Coronary artery (tissue), 2 donors: ENCODE measurements at regions not wholly inside any gene's neighbourhood (a gene's known extent, or its start where the extent isn't known, plus 50 kb on each side); places are given as distances from the start of the nearest gene placed in this dataset.

ENCODE experiments used
- DNase-seq: peaks from one replicate; pipeline ENCODE4 v3.0.0-alpha.2; 2017; ENCODE audit warnings: low spot score
- H3K27ac ChIP-seq, 2 donors: fragments of 200-600 bp; sonication (generic); one replicate each; pipeline ENCODE4 v1.5.1; 2016 to 2019
- H3K4me3 ChIP-seq: fragments of 200-600 bp; sonication (generic); 2 replicates; pipeline ENCODE4 v1.5.1; 2016; ENCODE audit warnings: mild to moderate bottlenecking, moderate library complexity
- TF ChIP-seq, protein P1 (sequence below): fragments of 200-600 bp; sonication (generic); IDR thresholded peaks from one replicate; pipeline ENCODE4 v1.5.1; 2019; ENCODE audit warnings: antibody characterized with exemption

- Histone ChIP-seq H3K4me3 (no peak overlapping the region), H3K27ac (no peak overlapping the region)
- DNase-seq, result no peak
- TF ChIP-seq, protein P1, sequence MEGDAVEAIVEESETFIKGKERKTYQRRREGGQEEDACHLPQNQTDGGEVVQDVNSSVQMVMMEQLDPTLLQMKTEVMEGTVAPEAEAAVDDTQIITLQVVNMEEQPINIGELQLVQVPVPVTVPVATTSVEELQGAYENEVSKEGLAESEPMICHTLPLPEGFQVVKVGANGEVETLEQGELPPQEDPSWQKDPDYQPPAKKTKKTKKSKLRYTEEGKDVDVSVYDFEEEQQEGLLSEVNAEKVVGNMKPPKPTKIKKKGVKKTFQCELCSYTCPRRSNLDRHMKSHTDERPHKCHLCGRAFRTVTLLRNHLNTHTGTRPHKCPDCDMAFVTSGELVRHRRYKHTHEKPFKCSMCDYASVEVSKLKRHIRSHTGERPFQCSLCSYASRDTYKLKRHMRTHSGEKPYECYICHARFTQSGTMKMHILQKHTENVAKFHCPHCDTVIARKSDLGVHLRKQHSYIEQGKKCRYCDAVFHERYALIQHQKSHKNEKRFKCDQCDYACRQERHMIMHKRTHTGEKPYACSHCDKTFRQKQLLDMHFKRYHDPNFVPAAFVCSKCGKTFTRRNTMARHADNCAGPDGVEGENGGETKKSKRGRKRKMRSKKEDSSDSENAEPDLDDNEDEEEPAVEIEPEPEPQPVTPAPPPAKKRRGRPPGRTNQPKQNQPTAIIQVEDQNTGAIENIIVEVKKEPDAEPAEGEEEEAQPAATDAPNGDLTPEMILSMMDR, result no peak
These were observed 183.3 kb upstream of the LRRC3B start for GRCh38 chr3:26438981-26439884.

GRCh38 chr3:26449996-26450395 lies 172.6 kb upstream of the LRRC3B start:
- H3K27ac ChIP-seq, result no peak overlapping the region
- H3K4me3 ChIP-seq, result no peak overlapping the region
- no peak for DNase-seq
- TF ChIP-seq, protein P1, result no peak

DNA sequence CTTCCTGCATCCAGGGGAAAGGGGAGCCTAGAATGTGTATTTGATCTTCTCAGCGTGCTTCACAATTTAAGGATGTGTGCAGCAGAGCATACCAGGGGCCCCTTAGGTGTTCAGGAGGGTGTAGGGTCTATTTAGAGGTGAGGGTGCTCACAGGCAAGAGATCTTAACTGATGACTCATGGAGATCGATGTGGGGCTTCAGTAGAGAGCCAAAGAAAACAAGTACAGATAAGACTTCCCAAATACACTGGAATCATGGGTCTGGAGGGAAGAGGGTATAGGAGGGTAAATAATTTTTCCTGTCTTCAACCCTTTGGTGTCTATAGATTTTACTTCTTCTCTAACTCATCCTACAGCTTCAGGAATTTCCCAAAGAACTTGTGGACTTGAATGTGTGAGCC lies 170.2 kb upstream of the LRRC3B start:
- Histone ChIP-seq H3K27ac (no peak overlapping the region), H3K4me3 (no peak overlapping the region)
- no peak for DNase-seq
- TF ChIP-seq, protein P1, result no peak

GRCh38 chr3:26460985-26461384 lies 161.6 kb upstream of the LRRC3B start:
- TF ChIP-seq, protein P1, result no peak
- Histone ChIP-seq H3K27ac (no peak overlapping the region), H3K4me3 (no peak overlapping the region)
- DNase-seq, result no peak

DNA sequence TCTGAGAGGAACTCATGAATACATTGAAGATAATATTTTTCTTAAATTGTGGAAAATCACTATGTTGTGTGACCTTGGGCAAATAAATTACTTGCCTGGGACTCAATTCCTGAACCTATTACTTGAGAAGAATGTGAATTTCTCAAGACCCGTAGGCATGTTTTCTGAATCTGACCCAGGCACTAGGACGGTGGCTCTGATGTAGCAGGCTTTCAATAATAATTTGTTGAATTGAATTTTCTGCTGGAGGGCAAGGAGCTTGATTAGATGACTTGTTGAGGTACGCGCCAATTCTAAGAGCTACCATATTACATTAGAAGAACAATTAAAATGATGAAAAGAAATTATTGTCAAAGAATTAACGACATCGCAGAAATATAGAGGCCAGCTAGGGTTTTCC lies 150.2 kb upstream of the LRRC3B start:
- TF ChIP-seq, protein P1, result no peak
- Histone ChIP-seq H3K27ac (no peak overlapping the region), H3K4me3 (no peak overlapping the region)
- DNase-seq, result no peak

- DNase-seq, result no peak
- TF ChIP-seq, protein P1, result no peak
- H3K4me3 ChIP-seq, result no peak overlapping the region
- H3K27ac ChIP-seq, result no peak overlapping the region
These were observed 147.9 kb upstream of the LRRC3B start for GRCh38 chr3:26474706-26475105.

- H3K27ac ChIP-seq, result no peak overlapping the region
- DNase-seq, result no peak
- TF ChIP-seq, protein P1, result no peak
- no peak overlapping the region for H3K4me3 ChIP-seq
These were observed 142.2 kb upstream of the LRRC3B start for GRCh38 chr3:26480377-26480776.
